ENCODE measurements at regions not wholly inside any gene's neighbourhood (a gene's known extent, or its start where the extent isn't known, plus 50 kb on each side); places are given as distances from the start of the nearest gene placed in this dataset.

DNA sequence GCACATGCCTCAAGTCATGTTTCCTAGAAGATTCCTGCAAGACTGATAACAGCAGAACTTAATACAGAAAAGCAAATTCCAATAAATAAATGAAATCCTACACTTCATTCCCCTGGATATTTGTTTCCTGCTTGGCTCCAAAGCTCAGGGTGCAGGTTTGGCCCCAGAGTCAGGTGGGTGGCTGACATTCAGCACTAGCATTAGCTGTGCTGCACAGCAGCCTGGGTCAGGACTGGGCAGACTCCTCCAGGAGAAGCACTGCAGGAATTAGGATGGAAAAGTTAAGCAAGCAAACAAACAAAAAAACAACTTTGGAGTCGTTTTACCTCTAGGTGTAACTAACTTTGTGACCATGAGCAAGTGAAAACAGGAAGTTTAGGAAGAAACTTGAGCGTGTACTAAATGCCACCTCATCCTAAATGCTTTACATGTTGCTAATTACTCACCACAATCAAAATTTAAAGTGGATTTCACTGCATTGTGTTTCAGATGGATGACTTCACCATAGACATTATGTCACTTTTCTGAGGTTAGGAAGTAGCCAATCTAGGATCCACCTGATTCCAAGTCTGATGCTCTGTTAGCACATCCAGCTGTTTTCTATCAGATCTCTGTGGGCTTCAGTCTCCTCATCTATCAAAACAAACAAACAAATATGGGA is 239.4 kb downstream of the C7orf25 start:
- TF ChIP-seq, protein P1, sequence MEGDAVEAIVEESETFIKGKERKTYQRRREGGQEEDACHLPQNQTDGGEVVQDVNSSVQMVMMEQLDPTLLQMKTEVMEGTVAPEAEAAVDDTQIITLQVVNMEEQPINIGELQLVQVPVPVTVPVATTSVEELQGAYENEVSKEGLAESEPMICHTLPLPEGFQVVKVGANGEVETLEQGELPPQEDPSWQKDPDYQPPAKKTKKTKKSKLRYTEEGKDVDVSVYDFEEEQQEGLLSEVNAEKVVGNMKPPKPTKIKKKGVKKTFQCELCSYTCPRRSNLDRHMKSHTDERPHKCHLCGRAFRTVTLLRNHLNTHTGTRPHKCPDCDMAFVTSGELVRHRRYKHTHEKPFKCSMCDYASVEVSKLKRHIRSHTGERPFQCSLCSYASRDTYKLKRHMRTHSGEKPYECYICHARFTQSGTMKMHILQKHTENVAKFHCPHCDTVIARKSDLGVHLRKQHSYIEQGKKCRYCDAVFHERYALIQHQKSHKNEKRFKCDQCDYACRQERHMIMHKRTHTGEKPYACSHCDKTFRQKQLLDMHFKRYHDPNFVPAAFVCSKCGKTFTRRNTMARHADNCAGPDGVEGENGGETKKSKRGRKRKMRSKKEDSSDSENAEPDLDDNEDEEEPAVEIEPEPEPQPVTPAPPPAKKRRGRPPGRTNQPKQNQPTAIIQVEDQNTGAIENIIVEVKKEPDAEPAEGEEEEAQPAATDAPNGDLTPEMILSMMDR (IDR thresholded peaks at IDR 0.05) = no peak
- no peak for TF ChIP-seq POLR2A (IDR thresholded peaks at IDR 0.05)
